HFF-Myc (cell line): ENCODE measurements at regions not wholly inside any gene's neighbourhood (a gene's known extent, or its start where the extent isn't known, plus 50 kb on each side); places are given as distances from the start of the nearest gene placed in this dataset.

Experiments used
- DNase-seq: peaks from one replicate; pipeline ENCODE4 v3.0.0-alpha.2; 2011; ENCODE audit warnings: low read depth; ENCODE audit errors: extremely low read depth
- H3K4me3 ChIP-seq: replicated peaks from 2 replicates; pipeline ENCODE4 v1.5.1; 2011; ENCODE audit warnings: low read depth, mild to moderate bottlenecking, control low read depth, low read length
- CTCF ChIP-seq: IDR thresholded peaks from 2 replicates; pipeline ENCODE4 v1.5.1; 2012; ENCODE audit warnings: mild to moderate bottlenecking, low read depth, low read length, control low read depth; ENCODE audit errors: missing control alignments

- no peak overlapping the region for H3K4me3 ChIP-seq
- TF ChIP-seq CTCF: no peak
- no peak for DNase-seq
Measured at GRCh38 chr3:23644099-23644498, 161.7 kb upstream of the UBE2E1 start.

- no peak for TF ChIP-seq CTCF
- DNase-seq: no peak
- H3K4me3 ChIP-seq: no peak overlapping the region
Measured at GRCh38 chr3:23644676-23645075, 161.1 kb upstream of the UBE2E1 start.

- TF ChIP-seq CTCF: no peak
- H3K4me3 ChIP-seq: no peak overlapping the region
- no peak for DNase-seq
Measured at GRCh38 chr3:23645533-23646183, 160.1 kb upstream of the UBE2E1 start.

GRCh38 chr3:23646184-23646920 lies 159.4 kb upstream of the UBE2E1 start:
- H3K4me3 ChIP-seq: no peak overlapping the region
- no peak for TF ChIP-seq CTCF
- no peak for DNase-seq

GRCh38 chr3:23647706-23648258 lies 158.0 kb upstream of the UBE2E1 start:
- no peak overlapping the region for H3K4me3 ChIP-seq

GRCh38 chr3:23648326-23648995 lies 157.3 kb upstream of the UBE2E1 start:
- DNase-seq: no peak
- H3K4me3 ChIP-seq: no peak overlapping the region
- no peak for TF ChIP-seq CTCF

More at GRCh38 chr3:23647706-23648258, 158.0 kb upstream of the UBE2E1 start:
- TF ChIP-seq CTCF: no peak
- DNase-seq: no peak
